ENCODE measurements at regions not wholly inside any gene's neighbourhood (a gene's known extent, or its start where the extent isn't known, plus 50 kb on each side); places are given as distances from the start of the nearest gene placed in this dataset.
A peak's percentile ranks its signal among the peaks of the same experiment; 100 is the strongest.

DNA sequence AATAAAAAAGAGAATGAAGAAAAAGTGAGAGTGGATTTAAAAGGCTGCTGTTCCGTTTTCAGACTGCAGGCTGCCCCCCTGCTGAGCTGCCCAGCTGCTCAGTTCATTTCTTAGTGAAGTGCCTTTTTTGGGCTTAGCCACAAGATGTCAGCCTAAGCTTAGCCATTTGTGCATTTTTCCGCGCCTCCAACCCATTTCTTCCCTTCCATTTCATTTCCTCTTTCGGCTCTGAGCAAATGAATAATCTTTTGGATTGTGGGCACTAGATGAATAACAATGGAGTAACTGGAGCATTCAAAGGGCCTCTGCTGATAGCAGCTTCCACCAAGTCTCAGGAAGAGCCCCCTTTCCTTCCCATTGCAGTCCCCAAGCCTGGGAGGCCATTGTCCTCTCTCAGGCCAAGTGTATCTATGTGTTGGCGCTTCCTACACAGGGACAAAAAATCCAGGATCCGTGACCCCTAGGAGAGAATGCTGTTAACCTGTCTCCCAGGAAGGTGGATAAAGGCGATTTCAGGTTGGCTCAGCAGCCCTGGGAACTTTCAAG is 83.5 kb upstream of the SPTLC3 start:
- DNase-seq (ENCODE audit: low spot score in 2 of 2), result no peak
- no peak for TF ChIP-seq POLR2AphosphoS5 (IDR thresholded peaks at IDR 0.05)
- no peak for TF ChIP-seq POLR2A (IDR thresholded peaks at IDR 0.05)
- TF ChIP-seq CTCF (IDR thresholded peaks at IDR 0.05), result peak; percentile 43 to 81 (median 63)
- H3K9me3 ChIP-seq, result peaks cover 0 to 3% of the 10 kb centered on the region in 2 donors
- no peaks in the 10 kb centered on the region for H3K36me3 ChIP-seq
- H3K4me3 ChIP-seq, result peak overlapping the region in 1 of 3 donors; percentile 36
- no peaks in the 10 kb centered on the region for H3K4me1 ChIP-seq
- no peaks in the 10 kb centered on the region for H3K27me3 ChIP-seq
- H3K27ac ChIP-seq, result no peak overlapping the region
- intact Hi-C loops (cut with DNase I; ENCODE audit: low total_unique reads), result no loop called here

DNA sequence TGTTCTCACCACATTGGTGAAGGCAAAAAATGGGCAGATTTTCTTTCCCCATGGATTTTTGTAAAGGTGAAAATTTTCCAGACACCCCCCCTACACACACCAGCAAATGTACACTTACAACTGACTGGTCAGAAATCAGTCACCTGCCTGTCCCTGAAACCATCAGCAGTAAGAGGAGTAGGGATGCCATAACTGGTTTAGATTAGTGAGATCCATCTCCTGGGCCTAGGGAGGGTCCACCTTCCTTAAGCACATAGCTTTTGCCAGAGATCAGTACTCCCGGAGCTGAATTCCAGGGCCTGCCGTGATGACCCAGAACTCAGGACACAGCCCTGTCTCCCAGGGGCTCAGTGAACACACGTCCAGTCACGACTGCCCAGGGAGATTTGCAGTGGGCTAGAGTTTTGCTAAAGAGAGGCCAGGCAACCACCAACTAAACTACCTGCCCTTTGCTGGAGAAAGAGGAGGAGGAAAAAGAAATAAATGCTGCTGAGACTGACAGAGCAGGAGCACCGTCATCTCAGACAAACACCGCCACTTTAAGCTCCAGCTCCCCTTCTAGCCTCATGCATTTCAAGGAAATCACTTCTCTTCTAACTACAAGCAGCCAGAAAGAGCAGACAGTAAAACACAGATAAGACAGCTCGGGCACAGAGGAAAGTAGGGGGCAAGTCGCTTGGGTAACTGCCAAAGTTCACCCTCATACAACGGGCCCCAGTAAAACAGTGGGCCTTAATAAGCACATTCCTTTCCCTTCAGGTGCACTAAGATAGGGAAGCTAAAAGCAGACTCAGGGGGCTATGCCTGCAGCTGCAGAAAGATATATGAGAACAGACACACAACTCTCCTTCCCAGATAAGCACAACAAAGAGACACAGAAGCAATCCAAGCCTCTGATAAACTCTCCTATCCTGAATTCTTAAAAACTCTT is 82.6 kb upstream of the SPTLC3 start:
- Histone ChIP-seq H3K4me1 (no peaks in the 10 kb centered on the region), H3K9me3 (peaks cover 0 to 3% of the 10 kb centered on the region in 2 donors), H3K36me3 (no peaks in the 10 kb centered on the region), H3K27me3 (no peaks in the 10 kb centered on the region), H3K4me3 (no peak overlapping the region), H3K27ac (no peak overlapping the region)
- no peak for TF ChIP-seq CTCF (IDR thresholded peaks at IDR 0.05)
- no peak for TF ChIP-seq POLR2AphosphoS5 (IDR thresholded peaks at IDR 0.05)
- no peak for TF ChIP-seq POLR2A (IDR thresholded peaks at IDR 0.05)
- DNase-seq (ENCODE audit: low spot score in 2 of 2), result no peak
- intact Hi-C loops (cut with DNase I; ENCODE audit: low total_unique reads), result no loop called here

- TF ChIP-seq POLR2A (IDR thresholded peaks at IDR 0.05) (no peak), CTCF (IDR thresholded peaks at IDR 0.05) (no peak), POLR2AphosphoS5 (IDR thresholded peaks at IDR 0.05) (no peak)
- Histone ChIP-seq H3K27ac (no peak overlapping the region), H3K4me3 (no peak overlapping the region), H3K9me3 (peaks cover 0 to 1% of the 10 kb centered on the region in 2 donors), H3K4me1 (no peaks in the 10 kb centered on the region), H3K36me3 (no peaks in the 10 kb centered on the region), H3K27me3 (no peaks in the 10 kb centered on the region)
- intact Hi-C loops (cut with DNase I; ENCODE audit: low total_unique reads), result no loop called here
- no peak for DNase-seq (ENCODE audit: low spot score in 2 of 2)
Measured at GRCh38 chr20:12927489-12927888, 81.3 kb upstream of the SPTLC3 start.

DNA sequence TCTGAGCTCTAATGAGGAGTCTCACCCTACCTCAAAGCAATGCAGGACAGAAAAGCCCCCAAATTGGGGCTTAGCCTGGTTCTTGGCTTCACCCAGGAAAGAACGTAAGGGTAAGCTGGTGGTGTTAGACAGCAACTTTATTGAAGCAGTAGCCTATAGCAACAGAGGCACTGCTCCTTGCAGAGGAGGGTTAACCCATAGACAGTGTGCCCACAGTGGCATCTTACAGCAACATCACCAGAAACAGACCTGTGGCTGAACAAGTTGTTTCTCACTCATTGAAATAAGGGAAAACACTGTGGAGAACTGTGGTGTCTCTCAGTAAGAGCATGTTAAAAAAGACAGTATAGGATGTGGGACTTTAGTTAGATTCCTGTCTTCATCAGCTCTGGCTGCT is 80.4 kb upstream of the SPTLC3 start:
- Histone ChIP-seq H3K4me1 (no peaks in the 10 kb centered on the region), H3K36me3 (no peaks in the 10 kb centered on the region), H3K27ac (no peak overlapping the region), H3K9me3 (no peaks in the 10 kb centered on the region), H3K27me3 (no peaks in the 10 kb centered on the region), H3K4me3 (no peak overlapping the region)
- intact Hi-C loops (cut with DNase I; ENCODE audit: low total_unique reads), result no loop called here
- DNase-seq (ENCODE audit: low spot score in 2 of 2), result no peak
- TF ChIP-seq CTCF (IDR thresholded peaks at IDR 0.05) (no peak), POLR2A (IDR thresholded peaks at IDR 0.05) (no peak), POLR2AphosphoS5 (IDR thresholded peaks at IDR 0.05) (no peak)

GRCh38 chr20:12928755-12929401 is 79.9 kb upstream of the SPTLC3 start:
- H3K4me1 ChIP-seq, result no peaks in the 10 kb centered on the region
- H3K27me3 ChIP-seq, result no peaks in the 10 kb centered on the region
- H3K9me3 ChIP-seq, result no peaks in the 10 kb centered on the region
- TF ChIP-seq CTCF (IDR thresholded peaks at IDR 0.05), result no peak
- TF ChIP-seq POLR2AphosphoS5 (IDR thresholded peaks at IDR 0.05), result no peak
- no peak for TF ChIP-seq POLR2A (IDR thresholded peaks at IDR 0.05)
- intact Hi-C loops (cut with DNase I; ENCODE audit: low total_unique reads), result no loop called here
- no peak for DNase-seq (ENCODE audit: low spot score in 2 of 2)
- H3K27ac ChIP-seq, result no peak overlapping the region
- H3K4me3 ChIP-seq, result no peak overlapping the region
- H3K36me3 ChIP-seq, result no peaks in the 10 kb centered on the region
